ENCODE measurements at regions not wholly inside any gene's neighbourhood (a gene's known extent, or its start where the extent isn't known, plus 50 kb on each side); places are given as distances from the start of the nearest gene placed in this dataset.

DNA sequence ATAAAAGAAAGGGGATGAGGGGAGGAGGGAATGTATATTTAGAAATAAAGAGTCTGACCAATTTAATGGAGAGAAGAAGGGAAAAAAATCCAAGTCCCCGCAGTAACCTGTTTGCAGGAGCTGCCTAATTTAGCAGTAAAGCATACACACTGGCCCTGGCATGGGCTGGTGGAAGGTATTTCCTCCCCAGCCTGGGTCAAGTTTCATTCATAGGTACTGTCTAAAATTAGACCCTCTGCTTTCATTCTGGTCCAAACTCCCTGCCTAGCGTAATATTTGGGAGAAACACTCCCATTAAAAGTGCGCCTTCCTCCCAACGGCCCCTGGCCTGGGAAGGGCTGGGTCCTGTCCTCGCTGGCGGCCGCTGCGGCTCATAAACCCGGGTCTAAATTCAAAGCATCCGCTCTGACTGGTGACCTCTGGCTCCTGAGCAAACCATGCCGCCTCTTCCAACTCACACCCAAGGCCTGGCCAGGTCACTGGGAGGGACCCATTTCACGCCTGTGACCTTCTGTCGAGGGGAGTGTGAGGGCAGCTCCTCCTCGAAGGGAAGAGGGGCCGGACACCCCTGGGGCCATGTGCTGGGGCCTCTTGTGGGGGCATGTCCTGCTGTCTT, 123.2 kb downstream of the FGF18 start:
- no TSS peak for BruUV-seq (replicated peaks)
- no peak for DNase-seq
- dilution Hi-C loops (cut with HindIII; ENCODE audit: low sequenced_read_pairs, unreplicated experiment) (no loop called here), intact Hi-C loops (cut with micrococcal nuclease) (no loop called here), in situ Hi-C loops (cut with MboI; ENCODE audit: low sequenced_read_pairs) (no loop called here)
- ATAC-seq (ENCODE audit: low read depth) = no peak
- H3K18ac ChIP-seq (ENCODE audit: low read depth, low read length) = no peak overlapping the region
- H3K27ac ChIP-seq (ENCODE audit: insufficient read depth, low read length) = no peak overlapping the region
- H3K9me1 ChIP-seq (ENCODE audit: insufficient read depth, low read length) = no peaks in the 10 kb centered on the region; the same call in 1 of the 2 replicates
- H4K20me1 ChIP-seq (ENCODE audit: insufficient read depth, low read length) = no peaks in the 10 kb centered on the region
- no peak overlapping the region for H2AK9ac ChIP-seq (replicated peaks; ENCODE audit: low read depth, low read length, poor library complexity)
- no peaks in the 10 kb centered on the region for H3K4me1 ChIP-seq (ENCODE audit: control insufficient read depth, insufficient read depth, low read length)
- H3K23ac ChIP-seq (ENCODE audit: low read depth, low read length) = no peak overlapping the region
- no peak overlapping the region for H3K4me2 ChIP-seq (ENCODE audit: low read depth, low read length)
- H3K4ac ChIP-seq (ENCODE audit: low read depth, low read length) = no peak overlapping the region
- no peak overlapping the region for H2BK20ac ChIP-seq (ENCODE audit: low read depth, low read length)
- no peaks in the 10 kb centered on the region for H3K36me3 ChIP-seq (ENCODE audit: control insufficient read depth, insufficient read depth, low read length)
- no peak overlapping the region for H3K14ac ChIP-seq (replicated peaks; ENCODE audit: low read depth, low read length)
- CTCF ChIA-PET = no interaction called here
- no peak overlapping the region for H2BK120ac ChIP-seq (ENCODE audit: low read depth, low read length)
- POLR2A ChIA-PET (ENCODE audit: unreplicated experiment) = no interaction called here
- H3K56ac ChIP-seq (ENCODE audit: extremely low read depth, insufficient read depth, low read length) = no peak overlapping the region
- WGBS, 2 experiments (ENCODE audit: extremely low coverage in 2 of 2, insufficient read length in 1 of 2) = 100% methylated on average over 1 of the region's 15 CpGs; no CpG with 5 or more reads in 1 of the 2 experiments
- no peak overlapping the region for H4K5ac ChIP-seq (ENCODE audit: low read depth, low read length)
- H4K8ac ChIP-seq (ENCODE audit: low read depth in 2 of 2, low read length in 2 of 2) = no peak overlapping the region
- H3K9me3 ChIP-seq (ENCODE audit: control insufficient read depth, insufficient read depth, low read length) = no peaks in the 10 kb centered on the region
- no peak overlapping the region for H3K9ac ChIP-seq (ENCODE audit: low read depth, low read length)
- no peak overlapping the region for H2BK15ac ChIP-seq (ENCODE audit: low read depth, low read length)
- no peak overlapping the region for H2AFZ ChIP-seq (replicated peaks; ENCODE audit: low read length, poor library complexity)
- H4K91ac ChIP-seq (ENCODE audit: insufficient read depth, low read depth, low read length) = no peak overlapping the region
- H2AK5ac ChIP-seq (ENCODE audit: low read depth, low read length) = no peak overlapping the region
- H3K4me3 ChIP-seq (ENCODE audit: insufficient read depth, low read depth, low read length) = no peak overlapping the region
- H3K27me3 ChIP-seq (ENCODE audit: control insufficient read depth, insufficient read depth, low read length) = no peaks in the 10 kb centered on the region; the same call in 1 of the 2 replicates
- H3K79me1 ChIP-seq (ENCODE audit: low read depth in 1 of 2, low read length in 2 of 2) = no peaks in the 10 kb centered on the region
- TF ChIP-seq MAZ (IDR thresholded peaks at IDR 0.05; ENCODE audit: borderline replicate concordance, low read depth, low read length) (no peak), CHD1 (IDR thresholded peaks at IDR 0.05; ENCODE audit: low read depth, low read length) (no peak), BHLHE40 (IDR thresholded peaks at IDR 0.05; ENCODE audit: low read depth, low read length) (no peak), MXI1 (IDR thresholded peaks at IDR 0.05; ENCODE audit: borderline replicate concordance, low read depth, low read length) (no peak), FOS (IDR thresholded peaks at IDR 0.05; ENCODE audit: low read depth, low read length) (no peak), CEBPB (IDR thresholded peaks at IDR 0.05; ENCODE audit: low read depth, low read length) (no peak), SMC3 (IDR thresholded peaks at IDR 0.05; ENCODE audit: low read depth, low read length) (no peak), MAFK (IDR thresholded peaks at IDR 0.05; ENCODE audit: low read depth, low read length) (no peak), RAD21 (IDR thresholded peaks at IDR 0.05; ENCODE audit: low read length) (no peak), RFX5 (IDR thresholded peaks at IDR 0.05; ENCODE audit: low read depth, low read length) (no peak), RCOR1 (IDR thresholded peaks at IDR 0.05; ENCODE audit: insufficient replicate concordance, low read length) (no peak)
- TF ChIP-seq, protein P1, sequence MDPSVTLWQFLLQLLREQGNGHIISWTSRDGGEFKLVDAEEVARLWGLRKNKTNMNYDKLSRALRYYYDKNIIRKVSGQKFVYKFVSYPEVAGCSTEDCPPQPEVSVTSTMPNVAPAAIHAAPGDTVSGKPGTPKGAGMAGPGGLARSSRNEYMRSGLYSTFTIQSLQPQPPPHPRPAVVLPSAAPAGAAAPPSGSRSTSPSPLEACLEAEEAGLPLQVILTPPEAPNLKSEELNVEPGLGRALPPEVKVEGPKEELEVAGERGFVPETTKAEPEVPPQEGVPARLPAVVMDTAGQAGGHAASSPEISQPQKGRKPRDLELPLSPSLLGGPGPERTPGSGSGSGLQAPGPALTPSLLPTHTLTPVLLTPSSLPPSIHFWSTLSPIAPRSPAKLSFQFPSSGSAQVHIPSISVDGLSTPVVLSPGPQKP (IDR thresholded peaks at IDR 0.05; ENCODE audit: borderline replicate concordance, low read depth, low read length) = no peak
- TF ChIP-seq, protein P2, sequence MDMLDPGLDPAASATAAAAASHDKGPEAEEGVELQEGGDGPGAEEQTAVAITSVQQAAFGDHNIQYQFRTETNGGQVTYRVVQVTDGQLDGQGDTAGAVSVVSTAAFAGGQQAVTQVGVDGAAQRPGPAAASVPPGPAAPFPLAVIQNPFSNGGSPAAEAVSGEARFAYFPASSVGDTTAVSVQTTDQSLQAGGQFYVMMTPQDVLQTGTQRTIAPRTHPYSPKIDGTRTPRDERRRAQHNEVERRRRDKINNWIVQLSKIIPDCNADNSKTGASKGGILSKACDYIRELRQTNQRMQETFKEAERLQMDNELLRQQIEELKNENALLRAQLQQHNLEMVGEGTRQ (IDR thresholded peaks at IDR 0.05; ENCODE audit: low read depth, low read length) = no peak
- TF ChIP-seq, protein P3, sequence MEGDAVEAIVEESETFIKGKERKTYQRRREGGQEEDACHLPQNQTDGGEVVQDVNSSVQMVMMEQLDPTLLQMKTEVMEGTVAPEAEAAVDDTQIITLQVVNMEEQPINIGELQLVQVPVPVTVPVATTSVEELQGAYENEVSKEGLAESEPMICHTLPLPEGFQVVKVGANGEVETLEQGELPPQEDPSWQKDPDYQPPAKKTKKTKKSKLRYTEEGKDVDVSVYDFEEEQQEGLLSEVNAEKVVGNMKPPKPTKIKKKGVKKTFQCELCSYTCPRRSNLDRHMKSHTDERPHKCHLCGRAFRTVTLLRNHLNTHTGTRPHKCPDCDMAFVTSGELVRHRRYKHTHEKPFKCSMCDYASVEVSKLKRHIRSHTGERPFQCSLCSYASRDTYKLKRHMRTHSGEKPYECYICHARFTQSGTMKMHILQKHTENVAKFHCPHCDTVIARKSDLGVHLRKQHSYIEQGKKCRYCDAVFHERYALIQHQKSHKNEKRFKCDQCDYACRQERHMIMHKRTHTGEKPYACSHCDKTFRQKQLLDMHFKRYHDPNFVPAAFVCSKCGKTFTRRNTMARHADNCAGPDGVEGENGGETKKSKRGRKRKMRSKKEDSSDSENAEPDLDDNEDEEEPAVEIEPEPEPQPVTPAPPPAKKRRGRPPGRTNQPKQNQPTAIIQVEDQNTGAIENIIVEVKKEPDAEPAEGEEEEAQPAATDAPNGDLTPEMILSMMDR (conservative IDR thresholded peaks at IDR 0.05; ENCODE audit: low read depth, low read length) = no peak
- no peak overlapping the region for H2BK5ac ChIP-seq (ENCODE audit: low read depth, low read length, poor library complexity, severe bottlenecking)
